NB4 (cell line): ENCODE measurements at regions not wholly inside any gene's neighbourhood (a gene's known extent, or its start where the extent isn't known, plus 50 kb on each side); places are given as distances from the start of the nearest gene placed in this dataset.
"Not testable (repeated sequence)": the region's sequence is repeated elsewhere in the genome, so short reads cannot be mapped to it uniquely, and the experiment has no call there.

ENCODE experiments used
- DNase-seq: peaks from one replicate; pipeline ENCODE4 v3.0.0; 2010; ENCODE audit warnings: low read depth
- H3K4me3 ChIP-seq: one replicate; pipeline ENCODE4 v1.5.1; 2011; ENCODE audit warnings: mild to moderate bottlenecking, low read depth, low read length, moderate library complexity
- CTCF ChIP-seq: IDR thresholded peaks from one replicate; pipeline ENCODE4 v1.5.1; 2012; ENCODE audit warnings: low read depth, low read length
- MAX ChIP-seq: IDR thresholded peaks from 2 replicates; pipeline ENCODE4 v1.6.1; 2011; ENCODE audit warnings: low read depth, low read length
- MYC ChIP-seq: IDR thresholded peaks from 2 replicates; pipeline ENCODE4 v1.6.1; 2011; ENCODE audit warnings: low read depth, low read length
- POLR2A ChIP-seq: IDR thresholded peaks from 2 replicates; pipeline ENCODE4 v1.6.1; 2011; ENCODE audit warnings: mild to moderate bottlenecking; ENCODE audit not compliant: insufficient read length; ENCODE audit errors: extremely low read depth

GRCh38 chrX:42378857-42379256 lies 399.1 kb downstream of the PPP1R2C start:
- no peak for DNase-seq
- TF ChIP-seq MYC (no peak), MAX (no peak), POLR2A (no peak), CTCF (no peak)
- H3K4me3 ChIP-seq, result no peak overlapping the region

GRCh38 chrX:42375086-42375485 lies 402.9 kb downstream of the PPP1R2C start:
- no peak for DNase-seq
- no peak overlapping the region for H3K4me3 ChIP-seq
- TF ChIP-seq POLR2A (no peak), CTCF (no peak), MYC (no peak), MAX (no peak)

- H3K4me3 ChIP-seq, result no peak overlapping the region
- TF ChIP-seq POLR2A, result no peak
- TF ChIP-seq MAX, result no peak
- no peak for TF ChIP-seq MYC
- no peak for TF ChIP-seq CTCF
- no peak for DNase-seq
Measured at GRCh38 chrX:42366181-42366580, 411.8 kb downstream of the PPP1R2C start.

- TF ChIP-seq MAX (no peak), CTCF (no peak), MYC (no peak), POLR2A (no peak)
- DNase-seq, result no peak
Measured at GRCh38 chrX:42362219-42362618, 415.7 kb downstream of the PPP1R2C start.

GRCh38 chrX:42342981-42343380 lies 419.6 kb upstream of the CASK start:
- not testable (repeated sequence) for H3K4me3 ChIP-seq, DNase-seq

More at GRCh38 chrX:42362219-42362618, 415.7 kb downstream of the PPP1R2C start:
- H3K4me3 ChIP-seq, result no peak overlapping the region
